Osteocyte (in vitro differentiated cells): ENCODE measurements at regions not wholly inside any gene's neighbourhood (a gene's known extent, or its start where the extent isn't known, plus 50 kb on each side); places are given as distances from the start of the nearest gene placed in this dataset.
"Not testable (repeated sequence)": the region's sequence is repeated elsewhere in the genome, so short reads cannot be mapped to it uniquely, and the experiment has no call there.

Experiments used
- DNase-seq: peaks from one replicate; pipeline ENCODE4 v3.0.0; 2021; ENCODE audit warnings: mixed read lengths; ENCODE audit not compliant: unreplicated experiment; ENCODE audit errors: extremely low spot score
- H3K27ac Mint-ChIP-seq: one replicate; pipeline ENCODE4 v1.8.0; 2021; ENCODE audit warnings: mild to moderate bottlenecking, mixed read lengths; ENCODE audit not compliant: unreplicated experiment
- H3K27me3 Mint-ChIP-seq: one replicate; pipeline ENCODE4 v1.8.0; 2021; ENCODE audit warnings: mixed read lengths; ENCODE audit not compliant: unreplicated experiment
- H3K36me3 Mint-ChIP-seq: one replicate; pipeline ENCODE4 v1.8.0; 2021; ENCODE audit warnings: mixed read lengths; ENCODE audit not compliant: unreplicated experiment
- H3K4me1 Mint-ChIP-seq: one replicate; pipeline ENCODE4 v1.8.0; 2021; ENCODE audit warnings: mixed read lengths; ENCODE audit not compliant: unreplicated experiment
- H3K4me3 Mint-ChIP-seq: one replicate; pipeline ENCODE4 v1.8.0; 2021; ENCODE audit warnings: mild to moderate bottlenecking, moderate library complexity, mixed read lengths; ENCODE audit not compliant: unreplicated experiment
- H3K9me3 Mint-ChIP-seq: one replicate; pipeline ENCODE4 v1.8.0; 2021; ENCODE audit warnings: mixed read lengths; ENCODE audit not compliant: unreplicated experiment
- TF ChIP-seq, protein P1 (sequence below): fragments of 200-600 bp; sonication (generic); IDR thresholded peaks from 2 replicates; pipeline ENCODE4 v1.5.0; 2021; ENCODE audit warnings: antibody characterized with exemption, mild to moderate bottlenecking, moderate library complexity

DNA sequence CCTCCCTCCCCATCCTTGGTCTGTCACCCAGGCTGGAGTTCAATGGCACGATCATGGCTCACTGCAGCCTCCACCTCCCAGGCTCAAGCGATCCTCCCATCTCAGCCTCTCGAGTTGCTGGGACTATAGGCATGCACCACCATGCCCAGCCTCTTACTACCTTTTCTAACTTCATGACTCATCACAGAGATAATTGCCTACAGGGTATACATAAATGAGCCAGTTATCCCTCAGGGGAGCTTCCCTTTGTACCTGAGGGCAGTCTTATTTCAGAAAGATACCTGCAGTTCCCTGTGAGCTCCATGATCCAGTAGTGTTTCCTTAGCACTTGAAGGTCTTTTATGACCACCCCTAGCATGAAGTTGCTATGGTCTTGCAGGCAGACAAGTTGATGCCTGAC lies 94.2 kb upstream of the DNAJC1 start:
- peaks cover 9% of the 10 kb centered on the region for H3K27me3 Mint-ChIP-seq
- no peak overlapping the region for H3K4me3 Mint-ChIP-seq
- TF ChIP-seq, protein P1, sequence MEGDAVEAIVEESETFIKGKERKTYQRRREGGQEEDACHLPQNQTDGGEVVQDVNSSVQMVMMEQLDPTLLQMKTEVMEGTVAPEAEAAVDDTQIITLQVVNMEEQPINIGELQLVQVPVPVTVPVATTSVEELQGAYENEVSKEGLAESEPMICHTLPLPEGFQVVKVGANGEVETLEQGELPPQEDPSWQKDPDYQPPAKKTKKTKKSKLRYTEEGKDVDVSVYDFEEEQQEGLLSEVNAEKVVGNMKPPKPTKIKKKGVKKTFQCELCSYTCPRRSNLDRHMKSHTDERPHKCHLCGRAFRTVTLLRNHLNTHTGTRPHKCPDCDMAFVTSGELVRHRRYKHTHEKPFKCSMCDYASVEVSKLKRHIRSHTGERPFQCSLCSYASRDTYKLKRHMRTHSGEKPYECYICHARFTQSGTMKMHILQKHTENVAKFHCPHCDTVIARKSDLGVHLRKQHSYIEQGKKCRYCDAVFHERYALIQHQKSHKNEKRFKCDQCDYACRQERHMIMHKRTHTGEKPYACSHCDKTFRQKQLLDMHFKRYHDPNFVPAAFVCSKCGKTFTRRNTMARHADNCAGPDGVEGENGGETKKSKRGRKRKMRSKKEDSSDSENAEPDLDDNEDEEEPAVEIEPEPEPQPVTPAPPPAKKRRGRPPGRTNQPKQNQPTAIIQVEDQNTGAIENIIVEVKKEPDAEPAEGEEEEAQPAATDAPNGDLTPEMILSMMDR = no peak
- no peak overlapping the region for H3K27ac Mint-ChIP-seq
- H3K4me1 Mint-ChIP-seq = no peaks in the 10 kb centered on the region
- peaks cover 2% of the 10 kb centered on the region for H3K36me3 Mint-ChIP-seq
- DNase-seq = no peak
- no peaks in the 10 kb centered on the region for H3K9me3 Mint-ChIP-seq

DNA sequence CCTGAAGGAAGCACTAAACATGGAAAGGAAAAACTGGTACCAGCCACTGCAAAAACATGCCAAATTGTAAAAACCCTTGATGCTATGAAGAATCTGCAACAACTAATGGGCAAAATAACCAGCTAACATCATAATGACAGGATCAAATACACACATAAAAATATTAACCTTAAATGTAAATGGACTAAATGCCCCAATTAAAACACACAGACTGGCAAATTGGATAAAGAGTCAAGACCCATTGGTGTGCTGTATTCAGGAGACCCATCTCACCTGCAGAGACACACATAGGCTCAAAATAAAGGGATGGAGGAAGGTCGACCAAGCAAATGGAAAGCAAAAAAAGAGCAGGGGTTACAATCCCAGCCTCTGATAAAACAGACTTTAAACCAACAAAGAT lies 87.7 kb upstream of the DNAJC1 start:
- DNase-seq, H3K4me3 Mint-ChIP-seq, H3K36me3 Mint-ChIP-seq, H3K27ac Mint-ChIP-seq, H3K9me3 Mint-ChIP-seq: not testable (repeated sequence)
- Mint-ChIP-seq H3K4me1 (peaks cover 13% of the 10 kb centered on the region), H3K27me3 (peaks cover 31% of the 10 kb centered on the region)

DNA sequence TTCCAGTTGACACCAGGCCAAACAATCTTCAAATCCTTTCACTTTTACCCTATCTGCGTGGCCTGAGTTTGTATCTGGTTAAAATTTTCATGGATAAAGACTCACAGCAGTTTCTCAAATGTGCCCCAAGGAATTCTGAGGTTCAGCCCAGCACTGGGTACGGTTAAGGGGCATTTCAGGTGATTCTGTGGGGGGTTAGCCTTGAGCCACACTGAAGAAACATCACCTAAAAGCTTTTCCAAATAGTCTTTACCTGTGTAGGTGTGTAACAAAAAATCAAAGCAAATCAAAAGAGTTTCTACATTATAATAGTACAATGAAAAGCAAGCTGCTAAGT lies 83.8 kb upstream of the DNAJC1 start:
- Mint-ChIP-seq H3K27me3 (peaks cover 29% of the 10 kb centered on the region), H3K9me3 (no peaks in the 10 kb centered on the region), H3K4me1 (peaks cover 15% of the 10 kb centered on the region), H3K36me3 (no peaks in the 10 kb centered on the region), H3K27ac (peak overlapping the region; percentile 36), H3K4me3 (no peak overlapping the region)
- DNase-seq = no peak
- TF ChIP-seq, protein P1 = no peak

DNA sequence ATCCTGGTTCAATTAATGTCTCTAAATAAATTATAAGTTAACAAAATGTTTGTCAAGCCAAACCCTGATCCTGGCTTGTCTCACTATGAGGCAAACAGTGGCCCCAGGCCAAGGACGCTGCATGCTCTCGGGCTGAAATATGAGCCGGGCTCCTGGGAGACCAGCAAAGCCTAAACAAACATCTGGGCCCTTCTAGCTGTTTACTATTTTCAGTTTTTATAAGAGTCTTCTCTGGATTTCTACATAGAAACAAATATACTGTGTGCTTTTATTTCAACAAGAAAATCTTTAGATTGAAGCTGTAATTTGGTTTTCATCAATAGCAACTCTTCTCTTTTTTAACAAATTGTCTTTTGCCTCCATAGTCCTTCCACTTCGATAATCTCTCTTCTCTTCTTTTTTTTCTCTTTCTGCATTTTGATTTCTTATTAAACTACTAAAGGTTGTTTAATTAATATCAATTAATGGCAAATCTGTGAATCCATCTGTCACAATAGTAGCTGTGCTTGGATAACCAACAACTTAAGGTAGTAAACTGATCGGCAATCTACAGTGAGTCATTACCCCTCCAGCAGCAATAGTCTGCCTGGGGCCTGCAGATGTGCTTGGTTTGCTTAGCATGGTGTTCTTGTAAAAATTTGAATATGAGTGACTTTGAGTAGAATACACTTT lies 83.3 kb upstream of the DNAJC1 start:
- H3K36me3 Mint-ChIP-seq = no peaks in the 10 kb centered on the region

DNA sequence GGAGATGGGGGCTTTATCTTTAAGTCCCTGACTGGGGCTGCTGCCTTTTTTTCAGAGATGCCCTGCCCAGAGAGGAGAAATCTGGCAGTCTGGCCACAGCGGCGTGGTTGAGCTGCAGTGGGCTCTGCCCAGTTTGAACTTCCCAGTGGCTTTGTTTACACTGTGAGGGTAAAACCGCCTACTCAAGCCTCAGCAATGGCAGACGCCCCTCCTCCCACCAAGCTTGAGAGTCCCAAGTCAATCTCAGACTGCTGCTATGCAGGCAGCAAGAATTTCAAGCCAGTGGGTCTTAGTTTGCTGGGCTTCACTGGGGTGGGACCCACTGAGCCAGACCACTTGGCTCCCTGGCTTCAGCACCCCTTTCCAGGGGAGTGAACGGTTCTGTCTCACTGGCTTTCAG lies 76.4 kb upstream of the DNAJC1 start:
- not testable (repeated sequence) for H3K4me1 Mint-ChIP-seq, H3K27ac Mint-ChIP-seq, H3K36me3 Mint-ChIP-seq, H3K4me3 Mint-ChIP-seq, H3K9me3 Mint-ChIP-seq, DNase-seq
- H3K27me3 Mint-ChIP-seq = peaks cover 39% of the 10 kb centered on the region

More for the DNA sequence above, 83.3 kb upstream of the DNAJC1 start:
- Mint-ChIP-seq H3K9me3 (peaks cover 1% of the 10 kb centered on the region), H3K4me1 (peaks cover 15% of the 10 kb centered on the region), H3K27ac (peak overlapping the region; percentile 80), H3K4me3 (peak overlapping the region; percentile 48), H3K27me3 (peaks cover 24% of the 10 kb centered on the region)
- TF ChIP-seq, protein P1 = no peak
- DNase-seq = no peak

DNA sequence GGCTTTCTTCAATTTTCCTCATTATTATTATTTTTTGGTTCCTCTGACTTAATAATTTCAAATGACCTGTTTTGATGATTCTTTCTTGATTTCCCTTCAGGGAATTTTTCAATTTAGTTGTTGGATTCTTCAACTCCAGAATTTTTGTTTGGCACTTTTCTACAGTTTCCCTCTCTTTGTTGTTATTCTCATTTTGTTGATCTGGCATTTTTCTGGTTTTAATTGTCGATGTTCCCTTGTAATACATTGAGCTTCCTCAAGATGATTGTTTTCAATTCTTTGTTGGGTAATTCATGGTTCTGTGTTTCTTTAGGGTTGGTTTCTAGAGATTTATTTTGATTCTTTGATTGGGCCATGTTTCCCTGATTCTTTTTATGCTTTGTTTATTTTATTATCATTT lies 67.8 kb upstream of the DNAJC1 start:
- no peak overlapping the region for H3K4me3 Mint-ChIP-seq
- H3K27me3 Mint-ChIP-seq = peaks cover 38% of the 10 kb centered on the region
- H3K9me3 Mint-ChIP-seq = peaks cover 26% of the 10 kb centered on the region
- peaks cover 5% of the 10 kb centered on the region for H3K36me3 Mint-ChIP-seq
- DNase-seq = no peak
- H3K4me1 Mint-ChIP-seq = no peaks in the 10 kb centered on the region
- TF ChIP-seq, protein P1 = no peak
- no peak overlapping the region for H3K27ac Mint-ChIP-seq
